B cell (primary cell): ENCODE measurements at regions not wholly inside any gene's neighbourhood (a gene's known extent, or its start where the extent isn't known, plus 50 kb on each side); places are given as distances from the start of the nearest gene placed in this dataset.

Experiments
- ATAC-seq: fragments of 200-7000 bp; cut with Tn5 transposase; one replicate; pipeline ENCODE4 v1.10.0; 2021; ENCODE audit warnings: low read depth, mild to moderate bottlenecking, moderate number of reproducible peaks, moderate library complexity
- CTCF ChIA-PET: fragments of 350-600 bp; sonication (Branson Sonifier 250); formaldehyde crosslinking; loops from one replicate; lab custom pipeline; 2021; ENCODE audit warnings: antibody characterized with exemption, inconsistent platforms; lab: Charles Lee
- POLR2A ChIA-PET: fragments of 350-600 bp; sonication (Branson Sonifier 250); formaldehyde crosslinking; loops from one replicate; lab custom pipeline; 2021; ENCODE audit warnings: antibody characterized with exemption; lab: Charles Lee
- DNase-seq: peaks from one replicate; pipeline ENCODE4 v3.0.0; 2013
- H2AFZ ChIP-seq: 2 replicates; pipeline ENCODE4 v1.6.1; 2012; ENCODE audit warnings: mild to moderate bottlenecking, low read depth, low read length; ENCODE audit not compliant: insufficient read depth, poor library complexity, severe bottlenecking
- H3K27ac ChIP-seq, 2 donors: 1 replicate in 1 of 2; 2 replicates in 1 of 2; pipeline ENCODE4 v1.5.1; 2012 to 2013; ENCODE audit warnings: low read length in 2 of 2, mild to moderate bottlenecking in 2 of 2, moderate library complexity in 1 of 2
- H3K27me3 ChIP-seq, 4 experiments: fragments of 200-600 bp in 1 of 4; sonication (generic) in 1 of 4; replicated peaks in 1 of 4; 1 replicate in 2 of 4; 2 replicates in 2 of 4; pipeline versions ENCODE4 v1.6.1 to v1.7.0; 2013 to 2016; ENCODE audit warnings: low read length in 3 of 4, mild to moderate bottlenecking in 2 of 4, mixed read lengths in 1 of 4, moderate library complexity in 1 of 4; ENCODE audit not compliant: insufficient read depth in 4 of 4, control insufficient read depth in 3 of 4; ENCODE audit errors: control extremely low read depth in 1 of 4
- H3K36me3 ChIP-seq, 2 experiments: replicated peaks in 1 of 2; 1 replicate in 1 of 2; 2 replicates in 1 of 2; pipeline versions ENCODE4 v1.6.1 to v1.7.1; 2013; ENCODE audit warnings: low read length in 1 of 2; ENCODE audit not compliant: insufficient read depth in 2 of 2, control insufficient read depth in 1 of 2; ENCODE audit errors: control extremely low read depth in 1 of 2, extremely low read depth in 1 of 2
- H3K4me1 ChIP-seq, 2 donors: fragments of 200-600 bp in 1 of 2; sonication (generic) in 1 of 2; 1 replicate in 1 of 2; 2 replicates in 1 of 2; pipeline versions ENCODE4 v1.5.1 to v1.6.1; 2013 to 2017; ENCODE audit warnings: low read length in 2 of 2; ENCODE audit not compliant: control insufficient read depth in 2 of 2, insufficient read depth in 2 of 2
- H3K4me2 ChIP-seq: replicated peaks from 2 replicates; pipeline ENCODE3; 2012; ENCODE audit warnings: mild to moderate bottlenecking, low read depth, low read length; ENCODE audit not compliant: poor library complexity, severe bottlenecking
- H3K4me3 ChIP-seq, 5 experiments: fragments of 200-600 bp in 1 of 5; sonication (generic) in 1 of 5; 1 replicate in 3 of 5; 2 replicates in 2 of 5; pipeline versions ENCODE4 v1.5.1 to v1.7.0; 2011 to 2016; ENCODE audit warnings: low read length in 4 of 5, mild to moderate bottlenecking in 4 of 5, low read depth in 2 of 5, control low read depth in 1 of 5, moderate library complexity in 1 of 5; ENCODE audit not compliant: insufficient read depth in 1 of 5; ENCODE audit errors: control extremely low read depth in 1 of 5, extremely low read depth in 1 of 5
- H3K79me2 ChIP-seq: fragments of 200-600 bp; sonication (generic); one replicate; pipeline ENCODE4 v1.6.0; 2016; ENCODE audit warnings: low read length; ENCODE audit not compliant: control insufficient read depth, insufficient read depth
- H3K9ac ChIP-seq: fragments of 200-600 bp; sonication (generic); 2 replicates; pipeline ENCODE4 v1.6.1; 2017; ENCODE audit warnings: mild to moderate bottlenecking, low read length, moderate library complexity
- H3K9me3 ChIP-seq, 3 donors: one replicate each; pipeline versions ENCODE4 v1.6.1 to v1.7.1; 2013; ENCODE audit warnings: low read length in 2 of 3; ENCODE audit not compliant: control insufficient read depth in 2 of 3, insufficient read depth in 1 of 3; ENCODE audit errors: control extremely low read depth in 1 of 3
- H4K20me1 ChIP-seq: 2 replicates; pipeline ENCODE4 v1.6.0; 2012; ENCODE audit warnings: mild to moderate bottlenecking, low read length; ENCODE audit not compliant: insufficient read depth, control insufficient read depth, poor library complexity, severe bottlenecking
- H3K27ac Mint-ChIP-seq: one replicate; pipeline ENCODE4 v1.8.0; 2021; ENCODE audit warnings: mixed read lengths
- H3K27me3 Mint-ChIP-seq: one replicate; pipeline ENCODE4 v1.8.0; 2021; ENCODE audit warnings: mixed read lengths
- H3K4me1 Mint-ChIP-seq: one replicate; pipeline ENCODE4 v1.8.0; 2021; ENCODE audit warnings: mixed read lengths
- H3K4me3 Mint-ChIP-seq: one replicate; pipeline ENCODE4 v1.8.0; 2021; ENCODE audit warnings: mixed read lengths
- H3K9me3 Mint-ChIP-seq: one replicate; pipeline ENCODE4 v1.8.0; 2022; ENCODE audit warnings: mixed read lengths; ENCODE audit not compliant: insufficient read depth
- EZH2 ChIP-seq: IDR thresholded peaks from 2 replicates; pipeline ENCODE4 v1.6.1; 2012; ENCODE audit warnings: borderline replicate concordance, low read depth, mild to moderate bottlenecking, moderate library complexity, low read length; ENCODE audit not compliant: insufficient read depth, poor library complexity, severe bottlenecking
- WGBS: methylation state at CpG from one replicate; pipeline ENCODE4 v1.1.5; 2013; ENCODE audit warnings: missing lambda C conversion rate; ENCODE audit not compliant: insufficient coverage; 5-methylcytosine and 5-hydroxymethylcytosine counted together
- intact Hi-C: fragments of 100-400 bp; cut with micrococcal nuclease; formaldehyde crosslinking; loops from one replicate; pipeline ENCODE4 v1.10.0; 2022
- TF ChIP-seq, protein P1 (sequence below): fragments of 200-600 bp; IDR thresholded peaks from one replicate; pipeline ENCODE4 v1.8.0; 2022; ENCODE audit warnings: antibody characterized with exemption, mild to moderate bottlenecking

DNA sequence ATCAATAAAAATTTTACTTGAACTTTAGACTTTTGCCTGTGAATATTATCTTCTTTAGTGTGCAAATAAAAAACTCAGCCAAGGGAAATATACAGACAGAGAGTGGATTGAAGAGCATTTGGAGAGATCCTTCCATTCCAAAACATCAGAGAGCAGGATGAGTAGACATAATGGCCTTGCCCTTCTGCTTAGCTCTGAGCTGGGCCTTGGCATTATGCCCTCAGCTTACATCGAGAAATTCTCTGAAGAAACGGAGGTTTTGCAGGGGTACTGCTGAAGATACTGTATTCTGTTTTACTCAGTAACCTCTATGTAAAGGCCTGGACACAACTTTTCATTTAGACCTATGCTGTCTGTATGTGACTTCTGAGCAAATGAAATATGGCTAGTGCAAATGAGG is 317.4 kb downstream of the STIM2 start:
- no CpG with 5 or more reads among the region's 2 CpGs for WGBS
- Histone ChIP-seq H3K36me3 (no peaks in the 10 kb centered on the region), H3K79me2 (no peaks in the 10 kb centered on the region), H3K9ac (no peak overlapping the region), H4K20me1 (no peaks in the 10 kb centered on the region), H3K27ac (no peak overlapping the region), H3K9me3 (no peaks in the 10 kb centered on the region), H3K27me3 (no peaks in the 10 kb centered on the region), H2AFZ (no peak overlapping the region), H3K4me2 (no peak overlapping the region), H3K4me3 (no peak overlapping the region), H3K4me1 (no peaks in the 10 kb centered on the region)
- DNase-seq = no peak
- Mint-ChIP-seq H3K4me1 (no peaks in the 10 kb centered on the region), H3K9me3 (no peaks in the 10 kb centered on the region), H3K27me3 (peaks cover 6% of the 10 kb centered on the region), H3K4me3 (no peak overlapping the region), H3K27ac (no peak overlapping the region)
- ATAC-seq = no peak
- intact Hi-C loops = no loop called here
- TF ChIP-seq, protein P1, sequence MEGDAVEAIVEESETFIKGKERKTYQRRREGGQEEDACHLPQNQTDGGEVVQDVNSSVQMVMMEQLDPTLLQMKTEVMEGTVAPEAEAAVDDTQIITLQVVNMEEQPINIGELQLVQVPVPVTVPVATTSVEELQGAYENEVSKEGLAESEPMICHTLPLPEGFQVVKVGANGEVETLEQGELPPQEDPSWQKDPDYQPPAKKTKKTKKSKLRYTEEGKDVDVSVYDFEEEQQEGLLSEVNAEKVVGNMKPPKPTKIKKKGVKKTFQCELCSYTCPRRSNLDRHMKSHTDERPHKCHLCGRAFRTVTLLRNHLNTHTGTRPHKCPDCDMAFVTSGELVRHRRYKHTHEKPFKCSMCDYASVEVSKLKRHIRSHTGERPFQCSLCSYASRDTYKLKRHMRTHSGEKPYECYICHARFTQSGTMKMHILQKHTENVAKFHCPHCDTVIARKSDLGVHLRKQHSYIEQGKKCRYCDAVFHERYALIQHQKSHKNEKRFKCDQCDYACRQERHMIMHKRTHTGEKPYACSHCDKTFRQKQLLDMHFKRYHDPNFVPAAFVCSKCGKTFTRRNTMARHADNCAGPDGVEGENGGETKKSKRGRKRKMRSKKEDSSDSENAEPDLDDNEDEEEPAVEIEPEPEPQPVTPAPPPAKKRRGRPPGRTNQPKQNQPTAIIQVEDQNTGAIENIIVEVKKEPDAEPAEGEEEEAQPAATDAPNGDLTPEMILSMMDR = no peak
- no peak for TF ChIP-seq EZH2
- CTCF ChIA-PET = no interaction called here
- POLR2A ChIA-PET = no interaction called here

DNA sequence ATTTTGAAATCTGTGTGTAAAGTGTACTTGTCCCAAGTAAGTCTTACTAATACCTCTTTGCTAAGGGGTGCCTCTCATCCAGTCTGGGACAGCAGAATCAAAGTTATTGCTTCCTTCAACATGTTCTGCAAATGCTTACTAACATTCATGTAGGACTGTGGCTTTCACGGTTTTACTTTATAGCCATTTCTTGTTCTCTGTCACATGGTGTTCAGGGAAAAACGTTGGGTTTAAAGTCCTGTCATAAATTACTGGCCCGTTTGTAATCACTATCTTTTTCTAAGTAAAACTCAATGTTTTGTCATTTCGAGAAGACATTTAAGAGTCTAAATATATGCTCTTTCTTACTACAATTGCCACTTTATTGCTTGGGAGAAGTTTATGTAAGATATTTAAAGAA is 321.1 kb downstream of the STIM2 start:
- Histone ChIP-seq H4K20me1 (no peaks in the 10 kb centered on the region), H3K36me3 (no peaks in the 10 kb centered on the region), H2AFZ (no peak overlapping the region), H3K4me2 (no peak overlapping the region), H3K27me3 (no peaks in the 10 kb centered on the region), H3K79me2 (no peaks in the 10 kb centered on the region), H3K4me3 (no peak overlapping the region), H3K27ac (no peak overlapping the region), H3K4me1 (no peaks in the 10 kb centered on the region), H3K9me3 (no peaks in the 10 kb centered on the region), H3K9ac (no peak overlapping the region)
- no peaks in the 10 kb centered on the region for H3K9me3 Mint-ChIP-seq
- no peaks in the 10 kb centered on the region for H3K4me1 Mint-ChIP-seq
- intact Hi-C loops = no loop called here
- H3K27ac Mint-ChIP-seq = no peak overlapping the region
- no peak for DNase-seq
- TF ChIP-seq EZH2 = no peak
- TF ChIP-seq, protein P1 = no peak
- CTCF ChIA-PET = no interaction called here
- POLR2A ChIA-PET = no interaction called here
- ATAC-seq = no peak
- no peak overlapping the region for H3K4me3 Mint-ChIP-seq
- H3K27me3 Mint-ChIP-seq = peaks cover 2% of the 10 kb centered on the region
- no CpG with 5 or more reads among the region's 4 CpGs for WGBS
